HepG2 (cell line): ENCODE measurements at regions not wholly inside any gene's neighbourhood (a gene's known extent, or its start where the extent isn't known, plus 50 kb on each side); places are given as distances from the start of the nearest gene placed in this dataset.

Source experiments
- GATAD1 ChIP-seq: IDR thresholded peaks from 2 replicates; pipeline ENCODE4 v1.6.1; 2016; ENCODE audit warnings: missing genetic modification reagents, missing compliant biosample characterization
- HOXD1 ChIP-seq: sonication (generic); formaldehyde crosslinking; IDR thresholded peaks from 2 replicates; pipeline ENCODE4 v1.5.0; 2020; ENCODE audit warnings: missing genetic modification reagents
- KDM1A ChIP-seq: IDR thresholded peaks from 2 replicates; pipeline ENCODE4 v1.6.1; 2016; ENCODE audit warnings: missing compliant biosample characterization
- KIAA2018 ChIP-seq: sonication (generic); formaldehyde crosslinking; IDR thresholded peaks from 2 replicates; pipeline ENCODE4 v1.5.0; 2020; ENCODE audit warnings: mild to moderate bottlenecking, missing genetic modification reagents, borderline replicate concordance
- NFRKB ChIP-seq: fragments of 450-650 bp; IDR thresholded peaks from 2 replicates; pipeline ENCODE4 v1.6.1; 2017
- POLR2A ChIP-seq, 2 experiments: IDR thresholded peaks; 2 replicates each; pipeline ENCODE4 v1.6.1; 2011; ENCODE audit warnings: low read depth in 2 of 2, low read length in 2 of 2, mild to moderate bottlenecking in 1 of 2, moderate library complexity in 1 of 2; ENCODE audit not compliant: insufficient read depth in 1 of 2

- TF ChIP-seq KDM1A (no peak), KIAA2018 (CRISPR knock-in tag) (no peak), NFRKB (no peak), HOXD1 (CRISPR knock-in tag) (no peak), POLR2A (IDR thresholded peaks at IDR 0.05; ENCODE audit: insufficient read depth in 1 of 2, low read depth in 2 of 2, low read length in 2 of 2) (no peak), GATAD1 (no peak)
These were observed 97.0 kb downstream of the DISP1 start for GRCh38 chr1:222911866-222912265.
